IMR-90 (cell line): ENCODE measurements at regions not wholly inside any gene's neighbourhood (a gene's known extent, or its start where the extent isn't known, plus 50 kb on each side); places are given as distances from the start of the nearest gene placed in this dataset.

ENCODE experiments used
- ATAC-seq: fragments of 200-7000 bp; cut with Tn5 transposase; 2 replicates; pipeline ENCODE4 v1.9.1; 2020; ENCODE audit warnings: low read depth, mild to moderate bottlenecking, moderate library complexity
- BruUV-seq: library from RNA; stranded (reverse); fragments of 400-500 nt; replicated peaks from 2 replicates; lab custom pipeline; 2021; lab: Mats Ljungman, UMichigan
- CTCF ChIA-PET: fragments of 300-600 bp; formaldehyde crosslinking; extraction: SDS; loops from one replicate; lab custom pipeline; 2021; ENCODE audit warnings: antibody characterized with exemption; lab: Yijun Ruan, JAX
- POLR2A ChIA-PET: fragments of 300-600 bp; sonication (Branson Sonifier 250); formaldehyde crosslinking; loops from one replicate; lab custom pipeline; 2022; ENCODE audit warnings: antibody characterized with exemption; ENCODE audit not compliant: unreplicated experiment; lab: Charles Lee
- DNase-seq: peaks from one replicate; pipeline ENCODE4 v3.0.0; 2013
- H2AFZ ChIP-seq: replicated peaks from 2 replicates; pipeline ENCODE3; 2013; ENCODE audit warnings: low read length, mild to moderate bottlenecking; ENCODE audit not compliant: poor library complexity
- H2AK5ac ChIP-seq: 2 replicates; pipeline ENCODE4 v1.6.1; 2013; ENCODE audit warnings: low read depth, low read length, inconsistent platforms
- H2AK9ac ChIP-seq: replicated peaks from 2 replicates; pipeline ENCODE3; 2013; ENCODE audit warnings: mild to moderate bottlenecking, low read depth, low read length, moderate library complexity; ENCODE audit not compliant: poor library complexity
- H2BK120ac ChIP-seq: 2 replicates; pipeline ENCODE4 v1.6.1; 2013; ENCODE audit warnings: low read depth, low read length, inconsistent platforms
- H2BK15ac ChIP-seq: 3 replicates; pipeline ENCODE4 v1.6.1; 2013; ENCODE audit warnings: low read depth, low read length, inconsistent platforms
- H2BK20ac ChIP-seq: 2 replicates; pipeline ENCODE4 v1.6.1; 2013; ENCODE audit warnings: low read depth, mild to moderate bottlenecking, inconsistent platforms, low read length, moderate library complexity
- H2BK5ac ChIP-seq: 2 replicates; pipeline ENCODE4 v1.6.1; 2013; ENCODE audit warnings: mild to moderate bottlenecking, low read depth, low read length, inconsistent platforms; ENCODE audit not compliant: poor library complexity, severe bottlenecking
- H3K14ac ChIP-seq: replicated peaks from 2 replicates; pipeline ENCODE4 v1.6.1; 2013; ENCODE audit warnings: low read depth, low read length, inconsistent platforms
- H3K18ac ChIP-seq: 2 replicates; pipeline ENCODE4 v1.6.1; 2013; ENCODE audit warnings: low read depth, low read length, control low read depth
- H3K23ac ChIP-seq: 2 replicates; pipeline ENCODE4 v1.6.1; 2013; ENCODE audit warnings: low read depth, low read length, inconsistent platforms
- H3K27ac ChIP-seq: 2 replicates; pipeline ENCODE4 v1.5.1; 2013; ENCODE audit warnings: mild to moderate bottlenecking, control low read depth, low read length; ENCODE audit not compliant: insufficient read depth
- H3K27me3 ChIP-seq: 2 replicates; pipeline ENCODE4 v1.6.1; 2013; ENCODE audit warnings: low read length; ENCODE audit not compliant: control insufficient read depth, insufficient read depth
- H3K36me3 ChIP-seq: 2 replicates; pipeline ENCODE4 v1.6.1; 2013; ENCODE audit warnings: low read length, mixed read lengths; ENCODE audit not compliant: control insufficient read depth, insufficient read depth
- H3K4ac ChIP-seq: 2 replicates; pipeline ENCODE4 v1.6.1; 2013; ENCODE audit warnings: low read depth, low read length, inconsistent platforms
- H3K4me1 ChIP-seq: 2 replicates; pipeline ENCODE4 v1.6.1; 2013; ENCODE audit warnings: low read length, mixed read lengths; ENCODE audit not compliant: control insufficient read depth, insufficient read depth
- H3K4me2 ChIP-seq: 2 replicates; pipeline ENCODE4 v1.6.1; 2013; ENCODE audit warnings: low read depth, mild to moderate bottlenecking, control low read depth, low read length, moderate library complexity
- H3K4me3 ChIP-seq: 2 replicates; pipeline ENCODE4 v1.5.1; 2013; ENCODE audit warnings: low read depth, mild to moderate bottlenecking, control low read depth, low read length, moderate library complexity; ENCODE audit not compliant: insufficient read depth
- H3K56ac ChIP-seq: 2 replicates; pipeline ENCODE4 v1.6.1; 2013; ENCODE audit warnings: low read length, inconsistent platforms; ENCODE audit not compliant: insufficient read depth; ENCODE audit errors: extremely low read depth
- H3K79me1 ChIP-seq, 2 experiments: 2 replicates each; pipeline ENCODE4 v1.6.1; 2013; ENCODE audit warnings: low read length in 2 of 2, inconsistent platforms in 1 of 2, low read depth in 1 of 2
- H3K9ac ChIP-seq: 2 replicates; pipeline ENCODE4 v1.6.1; 2013; ENCODE audit warnings: low read depth, low read length, control low read depth
- H3K9me1 ChIP-seq: 2 replicates; pipeline ENCODE4 v1.6.1; 2013; ENCODE audit warnings: low read length, inconsistent platforms; ENCODE audit not compliant: insufficient read depth
- H3K9me3 ChIP-seq: 2 replicates; pipeline ENCODE4 v1.6.1; 2013; ENCODE audit warnings: low read length; ENCODE audit not compliant: control insufficient read depth, insufficient read depth
- H4K20me1 ChIP-seq: 2 replicates; pipeline ENCODE4 v1.6.1; 2013; ENCODE audit warnings: low read length, inconsistent platforms; ENCODE audit not compliant: insufficient read depth
- H4K5ac ChIP-seq: 2 replicates; pipeline ENCODE4 v1.6.1; 2013; ENCODE audit warnings: mild to moderate bottlenecking, low read depth, low read length, control low read depth
- H4K8ac ChIP-seq, 2 experiments: 2 replicates each; pipeline ENCODE4 v1.6.1; 2013; ENCODE audit warnings: low read depth in 2 of 2, low read length in 2 of 2, control low read depth in 1 of 2, inconsistent platforms in 1 of 2
- H4K91ac ChIP-seq: 2 replicates; pipeline ENCODE4 v1.6.1; 2013; ENCODE audit warnings: low read depth, low read length, inconsistent platforms; ENCODE audit not compliant: insufficient read depth
- BHLHE40 ChIP-seq: fragments of 150-350 bp; IDR thresholded peaks from 2 replicates; pipeline ENCODE4 v1.6.1; 2016; ENCODE audit warnings: mild to moderate bottlenecking, low read depth, low read length
- CEBPB ChIP-seq: IDR thresholded peaks from 2 replicates; pipeline ENCODE4 v1.6.1; 2012; ENCODE audit warnings: low read depth, low read length, improper control_type of control experiment
- CHD1 ChIP-seq: IDR thresholded peaks from 2 replicates; pipeline ENCODE4 v1.6.1; 2012; ENCODE audit warnings: low read depth, low read length, improper control_type of control experiment
- FOS ChIP-seq: fragments of 150-350 bp; IDR thresholded peaks from 2 replicates; pipeline ENCODE4 v1.6.1; 2016; ENCODE audit warnings: low read depth, low read length
- MAFK ChIP-seq: IDR thresholded peaks from 2 replicates; pipeline ENCODE4 v1.6.1; 2012; ENCODE audit warnings: low read depth, low read length, improper control_type of control experiment
- MAZ ChIP-seq: IDR thresholded peaks from 2 replicates; pipeline ENCODE4 v1.6.1; 2012; ENCODE audit warnings: low read depth, mild to moderate bottlenecking, low read length, improper control_type of control experiment, moderate library complexity, borderline replicate concordance
- MXI1 ChIP-seq: IDR thresholded peaks from 2 replicates; pipeline ENCODE4 v1.6.1; 2012; ENCODE audit warnings: low read depth, mild to moderate bottlenecking, low read length, moderate library complexity, borderline replicate concordance
- NFE2L2 ChIP-seq: fragments of 150-350 bp; IDR thresholded peaks from 2 replicates; pipeline ENCODE4 v1.6.1; 2016; ENCODE audit warnings: low read depth, mild to moderate bottlenecking, low read length
- POLR2A ChIP-seq: IDR thresholded peaks from 2 replicates; pipeline ENCODE4 v1.6.1; 2012; ENCODE audit warnings: mild to moderate bottlenecking, low read depth, low read length
- RAD21 ChIP-seq: IDR thresholded peaks from 2 replicates; pipeline ENCODE4 v1.6.1; 2012; ENCODE audit warnings: low read length, improper control_type of control experiment
- RCOR1 ChIP-seq: IDR thresholded peaks from 2 replicates; pipeline ENCODE4 v1.6.1; 2012; ENCODE audit warnings: mild to moderate bottlenecking, low read length, improper control_type of control experiment; ENCODE audit not compliant: insufficient replicate concordance
- RFX5 ChIP-seq: IDR thresholded peaks from 2 replicates; pipeline ENCODE4 v1.8.0; 2012; ENCODE audit warnings: low read depth, mild to moderate bottlenecking, low read length, moderate library complexity
- SMC3 ChIP-seq: fragments of 150-350 bp; IDR thresholded peaks from 2 replicates; pipeline ENCODE4 v1.6.1; 2016; ENCODE audit warnings: low read depth, mild to moderate bottlenecking, antibody characterized with exemption, low read length, moderate library complexity
- WGBS, 2 experiments: methylation state at CpG; one replicate each; pipeline versions ENCODE4 v1.1.5 to v1.1.7; 2013; ENCODE audit warnings: missing lambda C conversion rate in 2 of 2; ENCODE audit not compliant: insufficient read length in 1 of 2; ENCODE audit errors: extremely low coverage in 2 of 2; 5-methylcytosine and 5-hydroxymethylcytosine counted together
- dilution Hi-C: fragments of 300-500 bp; cut with HindIII; formaldehyde crosslinking; loops from one replicate; pipeline ENCODE4 v1.14.3; 2018; ENCODE audit warnings: low sequenced_read_pairs; ENCODE audit not compliant: unreplicated experiment
- in situ Hi-C: fragments of 300-500 bp; cut with MboI; formaldehyde crosslinking; loops from 3 replicates; pipeline ENCODE4 v1.14.3; 2019; ENCODE audit warnings: low sequenced_read_pairs, inconsistent platforms, mixed read lengths
- intact Hi-C: fragments of 100-400 bp; cut with micrococcal nuclease; formaldehyde crosslinking; loops from 2 replicates; pipeline ENCODE4 v1.10.0; 2022
- TF ChIP-seq, protein P1 (sequence below): fragments of 150-350 bp; IDR thresholded peaks from 2 replicates; pipeline ENCODE4 v1.6.1; 2017; ENCODE audit warnings: mild to moderate bottlenecking, antibody characterized with exemption, low read length, low read depth
- TF ChIP-seq, protein P2 (sequence below): conservative IDR thresholded peaks from 2 replicates; pipeline ENCODE4 v1.5.1; 2012; ENCODE audit warnings: mild to moderate bottlenecking, low read depth, low read length, improper control_type of control experiment
- TF ChIP-seq, protein P3 (sequence below): fragments of 150-350 bp; IDR thresholded peaks from 2 replicates; pipeline ENCODE4 v1.6.1; 2016; ENCODE audit warnings: low read depth, mild to moderate bottlenecking, low read length, moderate library complexity, borderline replicate concordance

DNA sequence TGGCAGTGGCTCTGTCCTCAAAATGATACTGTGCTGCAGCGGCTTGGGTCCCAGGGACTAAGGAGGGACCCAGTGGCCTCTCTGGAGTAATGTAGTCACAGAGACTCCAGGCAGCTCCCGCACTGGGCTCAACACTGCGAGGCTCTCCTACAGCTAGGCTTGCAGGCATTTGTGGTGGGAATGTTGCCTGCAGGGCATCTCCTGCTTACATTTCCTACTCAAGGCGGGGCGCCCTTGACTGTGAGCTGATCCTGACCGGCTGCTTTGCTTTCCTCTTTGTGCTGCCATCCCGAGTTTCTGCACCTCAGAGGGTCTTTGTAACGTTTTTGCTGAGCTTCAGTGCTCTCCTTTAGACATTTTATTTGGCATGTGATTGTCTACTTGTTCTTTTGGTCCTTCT, 177.4 kb upstream of the FN1 start:
- H3K4ac ChIP-seq, result peak overlapping the region; percentile 82
- intact Hi-C loops, result no loop called here
- peak overlapping the region; percentile 94 for H3K23ac ChIP-seq
- peak overlapping the region; percentile 79 for H2AFZ ChIP-seq
- H3K4me2 ChIP-seq, result peak overlapping the region; percentile 51
- H4K20me1 ChIP-seq, result no peaks in the 10 kb centered on the region
- peak overlapping the region; percentile 84; the same call in 1 of the 2 replicates for H3K56ac ChIP-seq
- peak overlapping the region; percentile 91 for H3K27ac ChIP-seq
- peak overlapping the region; percentile 68 for H3K18ac ChIP-seq
- H2AK9ac ChIP-seq, result peak overlapping the region; percentile 48
- ATAC-seq, result peak; percentile 87
- H2BK20ac ChIP-seq, result peak overlapping the region; percentile 62
- peak overlapping the region; percentile 39 for H3K14ac ChIP-seq
- peak overlapping the region; percentile 96; the same call in 2 of the 3 replicates for H2BK15ac ChIP-seq
- peak overlapping the region; percentile 95 for H2BK120ac ChIP-seq
- TF ChIP-seq MXI1 (no peak), RCOR1 (no peak), CEBPB (no peak), MAZ (no peak), FOS (no peak), SMC3 (no peak), CHD1 (no peak), BHLHE40 (no peak), MAFK (no peak), RFX5 (no peak), RAD21 (no peak; the same call in none of the 2 replicates), NFE2L2 (no peak), POLR2A (no peak)
- TF ChIP-seq, protein P1, sequence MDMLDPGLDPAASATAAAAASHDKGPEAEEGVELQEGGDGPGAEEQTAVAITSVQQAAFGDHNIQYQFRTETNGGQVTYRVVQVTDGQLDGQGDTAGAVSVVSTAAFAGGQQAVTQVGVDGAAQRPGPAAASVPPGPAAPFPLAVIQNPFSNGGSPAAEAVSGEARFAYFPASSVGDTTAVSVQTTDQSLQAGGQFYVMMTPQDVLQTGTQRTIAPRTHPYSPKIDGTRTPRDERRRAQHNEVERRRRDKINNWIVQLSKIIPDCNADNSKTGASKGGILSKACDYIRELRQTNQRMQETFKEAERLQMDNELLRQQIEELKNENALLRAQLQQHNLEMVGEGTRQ, result no peak
- TF ChIP-seq, protein P2, sequence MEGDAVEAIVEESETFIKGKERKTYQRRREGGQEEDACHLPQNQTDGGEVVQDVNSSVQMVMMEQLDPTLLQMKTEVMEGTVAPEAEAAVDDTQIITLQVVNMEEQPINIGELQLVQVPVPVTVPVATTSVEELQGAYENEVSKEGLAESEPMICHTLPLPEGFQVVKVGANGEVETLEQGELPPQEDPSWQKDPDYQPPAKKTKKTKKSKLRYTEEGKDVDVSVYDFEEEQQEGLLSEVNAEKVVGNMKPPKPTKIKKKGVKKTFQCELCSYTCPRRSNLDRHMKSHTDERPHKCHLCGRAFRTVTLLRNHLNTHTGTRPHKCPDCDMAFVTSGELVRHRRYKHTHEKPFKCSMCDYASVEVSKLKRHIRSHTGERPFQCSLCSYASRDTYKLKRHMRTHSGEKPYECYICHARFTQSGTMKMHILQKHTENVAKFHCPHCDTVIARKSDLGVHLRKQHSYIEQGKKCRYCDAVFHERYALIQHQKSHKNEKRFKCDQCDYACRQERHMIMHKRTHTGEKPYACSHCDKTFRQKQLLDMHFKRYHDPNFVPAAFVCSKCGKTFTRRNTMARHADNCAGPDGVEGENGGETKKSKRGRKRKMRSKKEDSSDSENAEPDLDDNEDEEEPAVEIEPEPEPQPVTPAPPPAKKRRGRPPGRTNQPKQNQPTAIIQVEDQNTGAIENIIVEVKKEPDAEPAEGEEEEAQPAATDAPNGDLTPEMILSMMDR, result no peak
- TF ChIP-seq, protein P3, sequence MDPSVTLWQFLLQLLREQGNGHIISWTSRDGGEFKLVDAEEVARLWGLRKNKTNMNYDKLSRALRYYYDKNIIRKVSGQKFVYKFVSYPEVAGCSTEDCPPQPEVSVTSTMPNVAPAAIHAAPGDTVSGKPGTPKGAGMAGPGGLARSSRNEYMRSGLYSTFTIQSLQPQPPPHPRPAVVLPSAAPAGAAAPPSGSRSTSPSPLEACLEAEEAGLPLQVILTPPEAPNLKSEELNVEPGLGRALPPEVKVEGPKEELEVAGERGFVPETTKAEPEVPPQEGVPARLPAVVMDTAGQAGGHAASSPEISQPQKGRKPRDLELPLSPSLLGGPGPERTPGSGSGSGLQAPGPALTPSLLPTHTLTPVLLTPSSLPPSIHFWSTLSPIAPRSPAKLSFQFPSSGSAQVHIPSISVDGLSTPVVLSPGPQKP, result no peak
- H3K79me1 ChIP-seq, result no peaks in the 10 kb centered on the region
- POLR2A ChIA-PET, result no interaction called here
- peaks cover 4% of the 10 kb centered on the region for H3K9me1 ChIP-seq
- WGBS, 2 experiments, result no CpG with 5 or more reads among the region's 8 CpGs
- BruUV-seq, result no TSS peak
- peak overlapping the region; percentile 77 for H2BK5ac ChIP-seq
- peak overlapping the region; percentile 76 to 77; a peak in 3 of 4 replicates for H4K8ac ChIP-seq
- no peaks in the 10 kb centered on the region for H3K36me3 ChIP-seq
- H2AK5ac ChIP-seq, result peak overlapping the region; percentile 36
- H4K91ac ChIP-seq, result peak overlapping the region; percentile 85
- no peaks in the 10 kb centered on the region for H3K27me3 ChIP-seq
- H3K9ac ChIP-seq, result peak overlapping the region; percentile 40; the same call in 1 of the 2 replicates
- DNase-seq, result peak; percentile 76
- peak overlapping the region; percentile 63 for H4K5ac ChIP-seq
- no peaks in the 10 kb centered on the region for H3K9me3 ChIP-seq
- in situ Hi-C loops, result no loop called here
- CTCF ChIA-PET, result interaction anchor here (0.6 to 1.2 kb wide), 2 partner anchors 167 to 182 kb away, joined by 4 read pairs; no protein-coding TSS in a partner anchor
- peaks cover 12% of the 10 kb centered on the region for H3K4me1 ChIP-seq
- H3K4me3 ChIP-seq, result no peak overlapping the region
- dilution Hi-C loops, result no loop called here
